B cell (primary cell): ENCODE measurements at regions not wholly inside any gene's neighbourhood (a gene's known extent, or its start where the extent isn't known, plus 50 kb on each side); places are given as distances from the start of the nearest gene placed in this dataset.

Experiments used
- ATAC-seq: fragments of 200-7000 bp; cut with Tn5 transposase; one replicate; pipeline ENCODE4 v1.10.0; 2021; ENCODE audit warnings: low read depth, mild to moderate bottlenecking, moderate number of reproducible peaks, moderate library complexity
- CTCF ChIA-PET: fragments of 350-600 bp; sonication (Branson Sonifier 250); formaldehyde crosslinking; loops from one replicate; lab custom pipeline; 2021; ENCODE audit warnings: antibody characterized with exemption, inconsistent platforms; lab: Charles Lee
- POLR2A ChIA-PET: fragments of 350-600 bp; sonication (Branson Sonifier 250); formaldehyde crosslinking; loops from one replicate; lab custom pipeline; 2021; ENCODE audit warnings: antibody characterized with exemption; lab: Charles Lee
- DNase-seq: peaks from one replicate; pipeline ENCODE4 v3.0.0; 2013
- H2AFZ ChIP-seq: 2 replicates; pipeline ENCODE4 v1.6.1; 2012; ENCODE audit warnings: mild to moderate bottlenecking, low read depth, low read length; ENCODE audit not compliant: insufficient read depth, poor library complexity, severe bottlenecking
- H3K27ac ChIP-seq, 2 donors: 1 replicate in 1 of 2; 2 replicates in 1 of 2; pipeline ENCODE4 v1.5.1; 2012 to 2013; ENCODE audit warnings: low read length in 2 of 2, mild to moderate bottlenecking in 2 of 2, moderate library complexity in 1 of 2
- H3K27me3 ChIP-seq, 4 experiments: fragments of 200-600 bp in 1 of 4; sonication (generic) in 1 of 4; replicated peaks in 1 of 4; 1 replicate in 2 of 4; 2 replicates in 2 of 4; pipeline versions ENCODE4 v1.6.1 to v1.7.0; 2013 to 2016; ENCODE audit warnings: low read length in 3 of 4, mild to moderate bottlenecking in 2 of 4, mixed read lengths in 1 of 4, moderate library complexity in 1 of 4; ENCODE audit not compliant: insufficient read depth in 4 of 4, control insufficient read depth in 3 of 4; ENCODE audit errors: control extremely low read depth in 1 of 4
- H3K36me3 ChIP-seq, 2 experiments: replicated peaks in 1 of 2; 1 replicate in 1 of 2; 2 replicates in 1 of 2; pipeline versions ENCODE4 v1.6.1 to v1.7.1; 2013; ENCODE audit warnings: low read length in 1 of 2; ENCODE audit not compliant: insufficient read depth in 2 of 2, control insufficient read depth in 1 of 2; ENCODE audit errors: control extremely low read depth in 1 of 2, extremely low read depth in 1 of 2
- H3K4me1 ChIP-seq, 2 donors: fragments of 200-600 bp in 1 of 2; sonication (generic) in 1 of 2; 1 replicate in 1 of 2; 2 replicates in 1 of 2; pipeline versions ENCODE4 v1.5.1 to v1.6.1; 2013 to 2017; ENCODE audit warnings: low read length in 2 of 2; ENCODE audit not compliant: control insufficient read depth in 2 of 2, insufficient read depth in 2 of 2
- H3K4me2 ChIP-seq: replicated peaks from 2 replicates; pipeline ENCODE3; 2012; ENCODE audit warnings: mild to moderate bottlenecking, low read depth, low read length; ENCODE audit not compliant: poor library complexity, severe bottlenecking
- H3K4me3 ChIP-seq, 5 experiments: fragments of 200-600 bp in 1 of 5; sonication (generic) in 1 of 5; 1 replicate in 3 of 5; 2 replicates in 2 of 5; pipeline versions ENCODE4 v1.5.1 to v1.7.0; 2011 to 2016; ENCODE audit warnings: low read length in 4 of 5, mild to moderate bottlenecking in 4 of 5, low read depth in 2 of 5, control low read depth in 1 of 5, moderate library complexity in 1 of 5; ENCODE audit not compliant: insufficient read depth in 1 of 5; ENCODE audit errors: control extremely low read depth in 1 of 5, extremely low read depth in 1 of 5
- H3K79me2 ChIP-seq: fragments of 200-600 bp; sonication (generic); one replicate; pipeline ENCODE4 v1.6.0; 2016; ENCODE audit warnings: low read length; ENCODE audit not compliant: control insufficient read depth, insufficient read depth
- H3K9ac ChIP-seq: fragments of 200-600 bp; sonication (generic); 2 replicates; pipeline ENCODE4 v1.6.1; 2017; ENCODE audit warnings: mild to moderate bottlenecking, low read length, moderate library complexity
- H3K9me3 ChIP-seq, 3 donors: one replicate each; pipeline versions ENCODE4 v1.6.1 to v1.7.1; 2013; ENCODE audit warnings: low read length in 2 of 3; ENCODE audit not compliant: control insufficient read depth in 2 of 3, insufficient read depth in 1 of 3; ENCODE audit errors: control extremely low read depth in 1 of 3
- H4K20me1 ChIP-seq: 2 replicates; pipeline ENCODE4 v1.6.0; 2012; ENCODE audit warnings: mild to moderate bottlenecking, low read length; ENCODE audit not compliant: insufficient read depth, control insufficient read depth, poor library complexity, severe bottlenecking
- H3K27ac Mint-ChIP-seq: one replicate; pipeline ENCODE4 v1.8.0; 2021; ENCODE audit warnings: mixed read lengths
- H3K27me3 Mint-ChIP-seq: one replicate; pipeline ENCODE4 v1.8.0; 2021; ENCODE audit warnings: mixed read lengths
- H3K4me1 Mint-ChIP-seq: one replicate; pipeline ENCODE4 v1.8.0; 2021; ENCODE audit warnings: mixed read lengths
- H3K4me3 Mint-ChIP-seq: one replicate; pipeline ENCODE4 v1.8.0; 2021; ENCODE audit warnings: mixed read lengths
- H3K9me3 Mint-ChIP-seq: one replicate; pipeline ENCODE4 v1.8.0; 2022; ENCODE audit warnings: mixed read lengths; ENCODE audit not compliant: insufficient read depth
- CTCF ChIP-seq: fragments of 200-600 bp; IDR thresholded peaks from one replicate; pipeline ENCODE4 v1.8.0; 2022; ENCODE audit warnings: antibody characterized with exemption, mild to moderate bottlenecking
- EZH2 ChIP-seq: IDR thresholded peaks from 2 replicates; pipeline ENCODE4 v1.6.1; 2012; ENCODE audit warnings: borderline replicate concordance, low read depth, mild to moderate bottlenecking, moderate library complexity, low read length; ENCODE audit not compliant: insufficient read depth, poor library complexity, severe bottlenecking
- WGBS: methylation state at CpG from one replicate; pipeline ENCODE4 v1.1.5; 2013; ENCODE audit warnings: missing lambda C conversion rate; ENCODE audit not compliant: insufficient coverage; 5-methylcytosine and 5-hydroxymethylcytosine counted together
- intact Hi-C: fragments of 100-400 bp; cut with micrococcal nuclease; formaldehyde crosslinking; loops from one replicate; pipeline ENCODE4 v1.10.0; 2022

- Histone ChIP-seq H3K4me2 (no peak overlapping the region), H3K9ac (no peak overlapping the region), H3K4me3 (no peak overlapping the region), H3K4me1 (no peaks in the 10 kb centered on the region), H3K79me2 (no peaks in the 10 kb centered on the region), H3K9me3 (peaks cover 0 to 8% (median 0%) of the 10 kb centered on the region in 3 donors), H3K36me3 (no peaks in the 10 kb centered on the region), H4K20me1 (no peaks in the 10 kb centered on the region), H3K27ac (no peak overlapping the region), H2AFZ (no peak overlapping the region), H3K27me3 (no peaks in the 10 kb centered on the region)
- ChIA-PET POLR2A (no interaction called here), CTCF (no interaction called here)
- peak overlapping the region; percentile 53 for H3K4me3 Mint-ChIP-seq
- no peak overlapping the region for H3K27ac Mint-ChIP-seq
- TF ChIP-seq CTCF (no peak), EZH2 (no peak)
- intact Hi-C loops = no loop called here
- DNase-seq (peak; percentile 1), ATAC-seq (no peak)
- H3K27me3 Mint-ChIP-seq = no peaks in the 10 kb centered on the region
- 54% methylated on average over 26 of the region's 39 CpGs for WGBS
- no peaks in the 10 kb centered on the region for H3K9me3 Mint-ChIP-seq
- no peaks in the 10 kb centered on the region for H3K4me1 Mint-ChIP-seq
Observed at GRCh38 chrY:15455133-15455937, 931.0 kb downstream of the NLGN4Y start.

DNA sequence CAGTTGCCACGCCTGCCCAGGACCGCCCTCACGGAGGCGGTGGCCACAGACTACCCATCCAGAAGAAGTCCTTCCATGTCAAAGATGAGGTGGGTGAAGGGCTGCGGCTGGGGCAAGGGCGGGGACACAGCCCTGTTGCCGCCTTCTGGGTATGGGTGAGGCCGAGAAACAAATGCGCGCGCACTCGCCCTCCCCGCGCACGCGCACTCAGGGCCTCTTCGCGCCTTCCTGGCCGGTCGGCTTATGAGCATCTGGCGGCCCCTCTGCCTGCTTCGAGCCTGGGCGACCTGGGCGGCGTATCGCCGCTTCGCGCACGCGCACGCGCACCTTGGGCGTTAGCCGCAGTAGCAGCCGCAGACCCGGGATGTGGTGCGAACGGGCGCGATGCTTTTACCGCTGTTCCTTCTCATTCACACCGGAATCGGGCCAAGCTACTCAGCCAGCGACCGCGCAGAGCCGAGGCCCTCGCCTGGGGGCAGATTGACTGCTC lies 931.7 kb downstream of the NLGN4Y start:
- ChIA-PET POLR2A (no interaction called here), CTCF (no interaction called here)
- no peak overlapping the region for H3K4me2 ChIP-seq
- H4K20me1 ChIP-seq = no peaks in the 10 kb centered on the region
- no peaks in the 10 kb centered on the region for H3K27me3 Mint-ChIP-seq
- H3K27ac Mint-ChIP-seq = no peak overlapping the region
- no peak for TF ChIP-seq CTCF
- no peak for TF ChIP-seq EZH2
- H3K36me3 ChIP-seq = no peaks in the 10 kb centered on the region
- H3K9me3 ChIP-seq = peaks cover 0 to 8% (median 0%) of the 10 kb centered on the region in 3 donors
- 33% methylated on average over 42 of the region's 49 CpGs for WGBS
- H3K4me1 Mint-ChIP-seq = no peaks in the 10 kb centered on the region
- ATAC-seq = peak; percentile 86
- H3K9ac ChIP-seq = no peak overlapping the region
- intact Hi-C loops = no loop called here
- no peaks in the 10 kb centered on the region for H3K27me3 ChIP-seq
- H3K9me3 Mint-ChIP-seq = no peaks in the 10 kb centered on the region
- no peak overlapping the region for H3K27ac ChIP-seq
- peak; percentile 74 for DNase-seq
- H3K4me1 ChIP-seq = no peaks in the 10 kb centered on the region
- H3K79me2 ChIP-seq = no peaks in the 10 kb centered on the region
- H2AFZ ChIP-seq = no peak overlapping the region
- peak overlapping the region in 1 of 5 experiments; percentile 11 for H3K4me3 ChIP-seq
- H3K4me3 Mint-ChIP-seq = peak overlapping the region; percentile 53
